GM18507 (cell line): ENCODE measurements at regions not wholly inside any gene's neighbourhood (a gene's known extent, or its start where the extent isn't known, plus 50 kb on each side); places are given as distances from the start of the nearest gene placed in this dataset.
A peak's percentile ranks its signal among the peaks of the same experiment; 100 is the strongest.
"Not testable (repeated sequence)": the region's sequence is repeated elsewhere in the genome, so short reads cannot be mapped to it uniquely, and the experiment has no call there.

ENCODE experiments used
- DNase-seq: peaks from one replicate; pipeline ENCODE4 v3.0.0; 2011; ENCODE audit warnings: low read depth; ENCODE audit not compliant: insufficient read length; ENCODE audit errors: extremely low spot score
- FAIRE-seq: peaks from 2 replicates; lab custom pipeline; 2011; peaks lifted over from hg19 to GRCh38; lab: Jason Lieb, UNC

DNA sequence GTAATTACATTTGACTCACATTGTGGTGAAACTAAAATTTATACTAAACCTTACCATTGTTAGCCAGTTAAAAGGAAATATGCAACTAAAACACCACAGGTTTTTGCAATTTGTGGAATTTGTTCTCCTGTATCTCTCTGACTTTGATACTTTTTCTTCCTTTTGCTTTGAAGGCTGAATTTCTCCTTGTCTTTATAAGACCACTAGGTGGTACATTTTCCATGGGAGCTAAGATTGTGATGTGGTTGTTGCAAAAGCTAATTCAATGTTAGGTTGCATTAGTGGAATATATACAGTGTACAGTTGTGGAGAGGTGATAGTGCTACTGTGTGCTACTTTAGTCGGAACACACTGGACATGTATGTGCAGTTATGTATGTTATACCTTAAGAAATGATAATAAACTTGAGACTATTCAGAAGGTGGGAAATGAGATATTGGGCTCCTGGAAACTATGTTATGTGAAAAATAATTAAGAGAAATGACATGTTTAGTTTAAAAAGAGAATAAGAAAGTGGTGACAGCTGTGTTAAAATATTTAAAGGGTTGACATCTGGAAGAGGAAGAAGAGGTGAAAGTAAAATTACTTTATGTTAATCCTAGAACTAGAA lies 70.3 kb downstream of the ARL9 start:
- FAIRE-seq, result peak; percentile 62
- no peak for DNase-seq

DNA sequence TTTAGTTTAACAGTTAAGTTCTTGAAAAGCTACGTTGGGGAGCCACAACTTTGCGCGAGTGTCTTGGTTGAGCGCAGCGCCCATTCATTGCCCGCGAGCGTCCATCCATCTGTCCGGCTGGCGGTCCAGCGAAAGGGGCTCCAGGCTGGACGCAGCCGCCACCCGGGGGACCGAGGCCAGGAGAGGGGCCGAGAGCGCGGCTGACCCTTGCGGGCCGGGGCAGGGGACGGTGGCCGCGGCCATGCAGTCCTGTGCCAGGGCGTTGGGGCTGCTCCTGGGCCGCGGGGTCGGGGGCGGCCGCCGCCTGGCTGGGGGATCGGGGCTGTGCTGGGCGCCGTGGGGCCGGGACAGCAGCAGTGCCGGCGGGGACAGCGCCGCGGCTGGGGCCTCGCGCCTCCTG lies 86.8 kb downstream of the ARL9 start:
- FAIRE-seq, DNase-seq: not testable (repeated sequence)
